Globus pallidus (tissue), 1 donor: ENCODE measurements at regions not wholly inside any gene's neighbourhood (a gene's known extent, or its start where the extent isn't known, plus 50 kb on each side); places are given as distances from the start of the nearest gene placed in this dataset.
"Not testable (repeated sequence)": the region's sequence is repeated elsewhere in the genome, so short reads cannot be mapped to it uniquely, and the experiment has no call there.

Experiments
- DNase-seq: peaks from one replicate; pipeline ENCODE4 v3.0.0-alpha.2; 2015; ENCODE audit warnings: low spot score

GRCh38 chr11:25615841-25616240 lies 716.1 kb upstream of the ANO3 start:
- no peak for DNase-seq

DNA sequence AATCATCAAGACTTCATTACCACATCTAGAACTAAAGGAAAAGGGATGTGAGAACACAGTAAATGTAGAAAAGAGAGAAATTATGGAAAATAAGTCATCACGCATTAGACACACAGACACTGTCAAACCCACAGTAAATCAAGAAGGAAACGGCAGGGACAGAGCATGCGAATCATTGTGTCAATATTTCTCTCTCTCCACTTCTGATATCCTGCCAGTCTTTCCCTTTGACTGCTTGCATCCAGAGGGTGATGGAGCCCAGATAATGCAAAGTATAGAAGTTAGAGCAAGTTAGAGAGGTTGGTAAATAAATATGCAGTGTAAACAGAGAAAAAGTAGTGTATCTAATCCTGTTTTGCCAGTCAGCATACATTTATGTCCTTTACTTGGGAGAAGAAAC lies 706.8 kb upstream of the ANO3 start:
- no peak for DNase-seq

DNA sequence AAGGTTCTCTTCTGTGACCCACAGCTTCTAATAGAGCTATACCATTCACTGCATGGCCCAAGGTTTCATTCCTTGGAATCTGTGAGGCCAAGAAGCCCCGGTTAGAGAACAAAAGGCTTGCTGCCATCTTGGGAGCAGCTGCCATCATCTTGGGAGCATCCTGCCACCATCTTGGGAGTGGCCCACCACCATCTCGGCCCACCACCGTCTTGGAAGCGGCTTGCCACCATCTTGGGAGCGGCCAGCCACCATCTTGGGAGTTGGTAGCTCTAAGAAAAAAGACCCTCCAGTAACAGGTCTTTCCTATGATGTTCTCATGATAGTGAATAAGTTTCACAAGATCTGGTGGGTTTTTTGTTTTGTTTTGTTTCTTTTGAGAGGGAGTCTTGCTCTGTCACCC lies 703.9 kb upstream of the ANO3 start:
- DNase-seq, result no peak

GRCh38 chr11:25633230-25633629 lies 698.7 kb upstream of the ANO3 start:
- no peak for DNase-seq

DNA sequence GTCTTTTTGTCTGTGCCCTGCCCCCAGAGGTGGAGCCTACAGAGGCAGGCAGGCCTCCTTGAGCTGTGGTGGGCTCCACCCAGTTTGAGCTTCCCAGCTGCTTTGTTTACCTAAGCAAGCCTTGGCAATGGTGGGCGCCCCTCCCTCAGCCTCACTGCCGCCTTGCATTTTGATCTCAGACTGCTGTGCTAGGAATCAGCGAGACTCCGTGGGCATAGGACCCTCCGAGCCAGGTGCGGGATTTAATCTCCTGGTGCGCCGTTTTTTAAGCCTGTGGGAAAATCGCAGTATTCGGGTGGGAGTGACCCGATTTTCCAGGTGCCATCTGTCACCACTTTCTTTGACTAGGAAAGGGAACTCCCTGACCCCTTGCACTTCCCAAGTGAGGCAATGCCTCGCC lies 682.7 kb upstream of the ANO3 start:
- DNase-seq, result not testable (repeated sequence)

DNA sequence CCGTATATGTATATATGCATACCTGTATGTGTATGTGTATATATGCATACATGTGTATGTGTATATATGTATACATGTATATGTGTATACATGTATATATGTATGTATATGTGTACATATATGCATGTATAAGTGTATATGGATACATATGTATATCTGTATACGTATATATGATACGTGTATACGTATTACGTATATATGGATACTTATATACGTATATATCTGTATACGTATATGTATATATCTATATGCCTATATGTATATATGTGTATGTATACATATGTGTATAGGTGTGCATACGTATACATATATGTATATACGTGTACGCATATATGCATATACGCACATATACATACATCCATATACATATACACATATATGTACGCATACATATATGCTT lies 681.6 kb upstream of the ANO3 start:
- DNase-seq, result no peak

DNA sequence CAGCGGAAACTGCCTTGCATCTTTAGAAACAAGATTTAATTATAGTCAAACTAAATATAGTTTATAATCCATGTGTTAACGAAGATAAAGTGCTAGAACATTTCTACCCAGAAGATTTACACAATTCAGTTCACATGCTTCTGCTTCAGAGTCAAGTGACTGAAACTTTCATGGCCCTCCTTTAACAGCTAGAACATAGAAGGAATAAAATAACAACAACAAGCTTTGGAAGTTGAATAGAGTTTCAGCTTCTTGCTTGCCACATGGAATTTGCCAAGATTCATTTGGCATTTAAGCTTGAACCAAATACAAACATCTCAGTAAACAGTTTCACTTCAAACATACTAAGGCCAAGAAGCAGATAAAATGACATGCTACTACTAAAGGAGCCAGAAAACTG lies 676.3 kb upstream of the ANO3 start:
- DNase-seq, result no peak

- no peak for DNase-seq
Observed at GRCh38 chr11:25658916-25659315, 673.0 kb upstream of the ANO3 start.

GRCh38 chr11:25659706-25660105 lies 672.2 kb upstream of the ANO3 start:
- DNase-seq, result no peak

GRCh38 chr11:25667871-25668270 lies 664.1 kb upstream of the ANO3 start:
- DNase-seq, result no peak

DNA sequence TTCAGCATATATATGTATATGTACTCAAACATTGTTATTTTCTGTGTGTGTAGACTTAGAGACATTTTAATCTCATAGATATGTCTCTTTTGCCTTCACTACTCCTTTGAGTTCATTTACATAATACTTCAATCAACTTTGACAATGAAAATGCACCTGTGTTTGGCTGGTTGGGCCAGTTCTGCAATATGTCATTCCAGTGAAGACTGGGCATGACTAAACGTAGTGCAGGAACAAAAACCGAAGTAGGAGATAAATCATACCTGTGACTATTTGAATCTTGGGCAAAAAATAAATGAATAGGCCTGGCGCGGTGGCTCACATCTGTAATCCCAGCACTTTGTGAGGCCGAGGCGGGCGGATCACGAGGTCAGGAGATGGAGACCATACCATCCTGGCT lies 640.0 kb upstream of the ANO3 start:
- no peak for DNase-seq

- no peak for DNase-seq
Observed at GRCh38 chr11:25702417-25702816, 629.5 kb upstream of the ANO3 start.

GRCh38 chr11:25710975-25711374 lies 621.0 kb upstream of the ANO3 start:
- DNase-seq, result no peak

GRCh38 chr11:25727944-25728343 lies 604.0 kb upstream of the ANO3 start:
- no peak for DNase-seq

DNA sequence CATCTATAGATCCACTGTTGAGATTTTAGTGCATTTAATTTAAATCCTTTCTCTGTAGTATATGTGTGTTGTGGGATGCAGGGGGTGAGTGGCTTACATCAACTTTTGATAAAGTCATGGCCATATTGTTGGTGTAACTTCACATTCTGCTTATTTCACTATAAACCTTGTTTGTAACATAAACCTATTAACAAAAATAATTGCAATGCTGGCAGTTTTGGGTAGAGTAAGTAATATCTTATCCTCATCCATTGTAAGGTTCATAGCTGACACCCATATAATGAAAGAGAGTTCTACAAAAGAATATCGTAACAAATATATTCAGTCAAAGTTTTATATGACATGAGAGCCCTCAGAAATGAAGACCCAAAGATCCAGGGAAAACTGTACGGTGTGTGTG lies 601.7 kb upstream of the ANO3 start:
- DNase-seq, result no peak

DNA sequence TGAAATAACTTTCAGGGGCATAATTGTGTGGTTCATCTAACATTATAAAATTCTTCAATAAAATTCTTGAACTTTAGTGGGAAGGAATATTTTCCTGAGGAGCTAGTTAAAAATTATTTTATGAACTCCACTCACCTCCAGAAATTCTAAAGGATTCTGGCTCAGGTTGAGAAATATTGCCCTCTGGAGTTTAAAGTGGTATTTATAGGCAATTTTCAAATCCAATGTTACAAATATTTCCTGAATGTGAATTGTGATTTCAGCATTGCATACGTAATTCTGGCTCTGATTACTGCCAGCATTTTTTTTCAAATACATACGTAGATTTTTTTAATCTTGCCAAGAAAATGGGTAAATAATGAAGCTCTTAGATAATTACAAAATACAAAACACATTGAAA lies 598.2 kb upstream of the ANO3 start:
- no peak for DNase-seq

DNA sequence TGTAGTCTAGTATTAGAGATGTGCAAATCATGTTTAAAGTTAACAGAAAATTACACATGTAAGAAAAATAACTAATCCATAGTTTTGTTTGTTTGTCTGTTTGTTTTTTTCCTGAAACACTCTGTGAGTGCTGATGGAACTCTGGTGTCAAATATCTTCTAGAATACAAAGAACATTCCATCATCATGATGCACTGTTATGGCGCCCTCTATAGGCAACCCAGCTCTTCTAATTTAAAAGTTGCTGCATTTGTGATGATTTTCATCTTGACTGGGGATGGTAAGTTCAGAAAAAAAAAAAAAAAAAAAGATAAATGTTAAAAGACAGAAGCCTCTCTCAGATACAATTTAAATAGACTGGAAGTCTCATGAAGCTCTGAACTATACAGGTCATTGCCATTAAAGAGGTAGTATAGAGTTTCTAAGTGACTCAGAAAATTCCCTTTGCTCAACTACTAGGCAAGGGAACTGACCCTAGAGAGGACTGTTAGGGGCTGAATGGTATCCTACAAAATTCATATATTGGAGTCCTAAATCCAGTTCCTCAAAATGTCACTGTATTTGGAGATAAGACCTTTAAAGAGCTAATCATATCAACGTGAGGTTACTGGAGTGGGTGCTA lies 597.2 kb upstream of the ANO3 start:
- DNase-seq, result no peak

DNA sequence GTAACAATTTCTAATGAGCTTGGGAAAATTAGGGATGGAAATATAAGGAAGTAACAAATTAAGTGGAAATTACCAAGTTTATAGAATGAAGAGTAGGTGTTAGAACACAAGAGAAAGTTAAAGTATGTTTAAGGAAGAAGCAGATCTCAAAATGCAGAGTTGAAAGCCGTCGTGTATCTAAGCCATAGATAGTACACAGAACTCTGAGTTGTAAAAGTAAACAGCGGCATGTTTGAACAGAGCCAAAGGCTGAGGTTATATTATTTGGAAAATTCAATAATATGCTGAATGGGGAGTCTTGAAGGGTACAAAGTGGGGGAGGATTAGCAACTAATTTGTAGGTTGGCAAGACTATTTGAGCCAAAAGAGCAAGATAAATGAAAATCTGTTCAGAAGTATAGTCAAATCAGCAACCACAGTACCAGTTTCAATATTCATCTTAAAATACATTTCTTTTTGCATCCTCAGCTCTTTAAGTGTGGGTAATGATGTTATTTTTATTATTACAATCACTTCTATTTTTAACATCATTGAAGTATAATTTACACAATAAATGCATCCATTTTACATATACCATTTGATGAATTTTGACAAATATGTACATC lies 594.8 kb upstream of the ANO3 start:
- no peak for DNase-seq

- no peak for DNase-seq
Observed at GRCh38 chr11:25741886-25742285, 590.0 kb upstream of the ANO3 start.

DNA sequence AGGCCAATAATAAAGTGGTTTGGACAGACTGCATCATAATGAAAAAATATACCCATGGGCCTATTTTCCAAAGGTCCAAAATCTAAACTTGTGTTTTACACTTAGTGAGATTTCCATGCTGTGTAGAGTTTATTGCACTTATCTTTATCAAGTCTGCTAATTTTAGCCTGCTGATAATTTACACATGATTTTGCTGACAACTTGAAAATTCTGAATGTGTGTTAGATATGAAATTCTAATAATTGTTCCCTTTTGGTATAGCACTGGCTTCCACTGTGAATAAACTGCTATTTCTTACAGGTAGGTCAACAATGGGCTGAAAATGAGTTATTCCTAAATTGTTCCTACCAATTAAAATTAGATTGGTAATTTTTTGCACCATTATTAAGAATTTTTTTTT lies 589.1 kb upstream of the ANO3 start:
- no peak for DNase-seq

DNA sequence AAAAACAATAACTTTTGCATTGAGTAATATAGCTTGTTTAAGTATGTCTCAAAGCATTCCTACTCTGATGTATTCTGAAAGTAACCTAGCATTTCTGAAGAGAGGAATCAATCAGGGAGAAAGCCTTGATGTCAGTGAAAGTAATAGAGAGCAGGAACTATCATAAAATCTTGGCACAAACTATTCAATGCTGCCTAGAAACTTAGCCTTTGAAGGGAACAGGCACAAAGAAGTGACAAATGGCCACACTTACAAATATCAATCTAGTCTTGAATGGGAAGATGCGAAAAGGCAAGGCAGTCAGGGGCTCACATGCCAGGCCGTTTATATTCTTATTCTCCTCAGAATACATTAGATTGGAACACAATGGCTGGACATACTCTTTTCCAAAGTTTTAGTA lies 576.5 kb upstream of the ANO3 start:
- DNase-seq, result no peak

DNA sequence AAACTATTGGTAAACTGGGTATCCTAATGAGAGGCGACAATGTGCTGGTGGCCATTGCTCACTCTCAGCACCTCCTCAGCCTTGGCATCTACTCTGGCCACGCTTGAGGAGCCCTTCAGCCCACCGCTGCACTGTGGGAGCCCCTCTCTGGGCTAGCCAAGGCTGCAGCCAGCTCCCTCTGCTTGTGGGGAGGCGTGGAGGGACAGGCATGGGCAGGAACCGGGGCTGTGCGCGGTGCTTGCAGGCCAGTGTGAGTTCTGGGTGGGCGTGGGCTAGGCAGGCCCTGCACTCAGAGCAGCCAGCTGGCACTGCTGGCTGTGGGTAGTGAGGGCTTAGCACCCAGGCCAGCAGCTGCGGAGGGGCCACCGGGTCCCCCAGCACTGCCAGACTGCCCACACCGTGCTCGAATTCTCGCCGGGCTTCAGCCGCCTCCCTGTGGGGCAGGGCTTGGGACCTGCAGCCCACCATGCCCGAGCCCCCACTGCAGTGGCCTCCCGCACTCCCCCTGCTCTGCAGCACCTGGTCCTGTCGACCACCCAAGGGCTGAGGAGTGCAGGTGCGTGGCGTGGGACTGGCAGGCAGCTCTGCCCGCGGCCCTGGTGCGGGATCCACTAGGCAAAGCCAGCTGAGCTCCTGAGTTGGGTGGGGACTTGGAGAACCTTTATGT lies 575.9 kb upstream of the ANO3 start:
- DNase-seq, result no peak

GRCh38 chr11:25758145-25758661 lies 573.7 kb upstream of the ANO3 start:
- no peak for DNase-seq
